ENCODE measurements at regions not wholly inside any gene's neighbourhood (a gene's known extent, or its start where the extent isn't known, plus 50 kb on each side); places are given as distances from the start of the nearest gene placed in this dataset.

- H2BK120ac ChIP-seq (ENCODE audit: insufficient read depth, low read length, poor library complexity), result no peak overlapping the region
- no peaks in the 10 kb centered on the region for H3K27me3 ChIP-seq (ENCODE audit: insufficient read depth, low read length)
- H2AFZ ChIP-seq (ENCODE audit: insufficient read depth, low read length, poor library complexity), result no peak overlapping the region
- no peak overlapping the region for H3K4me2 ChIP-seq (ENCODE audit: low read length)
- H3K27ac ChIP-seq (ENCODE audit: low read depth, low read length), result no peak overlapping the region
- no peak overlapping the region for H4K8ac ChIP-seq (ENCODE audit: low read depth, low read length)
- no peak overlapping the region for H3K4me3 ChIP-seq (ENCODE audit: low read depth, low read length)
- H4K12ac ChIP-seq (ENCODE audit: low read depth, low read length), result no peak overlapping the region
- no peak overlapping the region for H3K18ac ChIP-seq (ENCODE audit: low read length)
- H3K4ac ChIP-seq (ENCODE audit: low read depth, low read length), result no peak overlapping the region
- no peak overlapping the region for H2BK12ac ChIP-seq (ENCODE audit: low read length)
- H2BK5ac ChIP-seq (ENCODE audit: low read depth, low read length, poor library complexity), result no peak overlapping the region
- no peaks in the 10 kb centered on the region for H3K79me2 ChIP-seq (ENCODE audit: control insufficient read depth, insufficient read depth, low read length, poor library complexity)
- H3K23ac ChIP-seq (ENCODE audit: low read length), result no peak overlapping the region
- no CpG with 5 or more reads among the region's 3 CpGs for WGBS (ENCODE audit: extremely low coverage, insufficient coverage, insufficient read length)
- DNase-seq, result no peak
- H3K36me3 ChIP-seq (ENCODE audit: control insufficient read depth in 1 of 2, insufficient read depth in 2 of 2, low read length in 2 of 2), result no peaks in the 10 kb centered on the region
- H2AK5ac ChIP-seq (ENCODE audit: low read length), result no peak overlapping the region
- H3K9ac ChIP-seq (ENCODE audit: low read length), result no peak overlapping the region
- H4K91ac ChIP-seq (ENCODE audit: low read depth, low read length), result no peak overlapping the region
- no peak overlapping the region for H3K14ac ChIP-seq (ENCODE audit: low read length)
- H3K4me1 ChIP-seq (ENCODE audit: control insufficient read depth in 1 of 2, insufficient read depth in 2 of 2, low read length in 2 of 2), result no peaks in the 10 kb centered on the region
- H3K79me1 ChIP-seq (ENCODE audit: low read length), result no peaks in the 10 kb centered on the region
- no peaks in the 10 kb centered on the region for H3K9me3 ChIP-seq (ENCODE audit: insufficient read depth, low read depth, low read length)
These were observed 236.6 kb downstream of the ANAPC1 start for GRCh38 chr2:111647359-111647758.

GRCh38 chr2:111652038-111652437 is 232.0 kb downstream of the ANAPC1 start:
- Histone ChIP-seq H3K9ac (ENCODE audit: low read length) (no peak overlapping the region), H3K79me1 (ENCODE audit: low read length) (no peaks in the 10 kb centered on the region), H3K14ac (ENCODE audit: low read length) (no peak overlapping the region), H4K8ac (ENCODE audit: low read depth, low read length) (no peak overlapping the region), H3K36me3 (ENCODE audit: control insufficient read depth in 1 of 2, insufficient read depth in 2 of 2, low read length in 2 of 2) (no peaks in the 10 kb centered on the region), H2BK5ac (ENCODE audit: low read depth, low read length, poor library complexity) (no peak overlapping the region), H3K27me3 (ENCODE audit: insufficient read depth, low read length) (no peaks in the 10 kb centered on the region), H3K4me1 (ENCODE audit: control insufficient read depth in 1 of 2, insufficient read depth in 2 of 2, low read length in 2 of 2) (peaks cover 0 to 2% of the 10 kb centered on the region in 2 experiments), H2BK12ac (ENCODE audit: low read length) (no peak overlapping the region), H3K4ac (ENCODE audit: low read depth, low read length) (no peak overlapping the region), H3K23ac (ENCODE audit: low read length) (no peak overlapping the region), H2AK5ac (ENCODE audit: low read length) (no peak overlapping the region), H3K27ac (ENCODE audit: low read depth, low read length) (no peak overlapping the region), H4K91ac (ENCODE audit: low read depth, low read length) (no peak overlapping the region), H2BK120ac (ENCODE audit: insufficient read depth, low read length, poor library complexity) (no peak overlapping the region), H3K79me2 (ENCODE audit: control insufficient read depth, insufficient read depth, low read length, poor library complexity) (no peaks in the 10 kb centered on the region), H2AFZ (ENCODE audit: insufficient read depth, low read length, poor library complexity) (no peak overlapping the region), H3K4me2 (ENCODE audit: low read length) (no peak overlapping the region), H3K4me3 (ENCODE audit: low read depth, low read length) (no peak overlapping the region), H4K12ac (ENCODE audit: low read depth, low read length) (no peak overlapping the region), H3K9me3 (ENCODE audit: insufficient read depth, low read depth, low read length) (no peaks in the 10 kb centered on the region), H3K18ac (ENCODE audit: low read length) (no peak overlapping the region)
- WGBS (ENCODE audit: extremely low coverage, insufficient coverage, insufficient read length), result no CpG with 5 or more reads among the region's 4 CpGs
- DNase-seq, result peak in 1 of 2 donors; percentile 70

GRCh38 chr2:111652681-111653080 is 231.3 kb downstream of the ANAPC1 start:
- no peak overlapping the region for H3K18ac ChIP-seq (ENCODE audit: low read length)
- no peaks in the 10 kb centered on the region for H3K9me3 ChIP-seq (ENCODE audit: insufficient read depth, low read depth, low read length)
- H2BK5ac ChIP-seq (ENCODE audit: low read depth, low read length, poor library complexity), result no peak overlapping the region
- H3K36me3 ChIP-seq (ENCODE audit: control insufficient read depth in 1 of 2, insufficient read depth in 2 of 2, low read length in 2 of 2), result no peaks in the 10 kb centered on the region
- no peak overlapping the region for H3K14ac ChIP-seq (ENCODE audit: low read length)
- H2AK5ac ChIP-seq (ENCODE audit: low read length), result no peak overlapping the region
- H4K91ac ChIP-seq (ENCODE audit: low read depth, low read length), result no peak overlapping the region
- no peaks in the 10 kb centered on the region for H3K27me3 ChIP-seq (ENCODE audit: insufficient read depth, low read length)
- H3K4me2 ChIP-seq (ENCODE audit: low read length), result no peak overlapping the region
- no peak overlapping the region for H2BK12ac ChIP-seq (ENCODE audit: low read length)
- H3K27ac ChIP-seq (ENCODE audit: low read depth, low read length), result no peak overlapping the region
- no peak overlapping the region for H2BK120ac ChIP-seq (ENCODE audit: insufficient read depth, low read length, poor library complexity)
- H3K79me2 ChIP-seq (ENCODE audit: control insufficient read depth, insufficient read depth, low read length, poor library complexity), result no peaks in the 10 kb centered on the region
- H2AFZ ChIP-seq (ENCODE audit: insufficient read depth, low read length, poor library complexity), result no peak overlapping the region
- no peaks in the 10 kb centered on the region for H3K79me1 ChIP-seq (ENCODE audit: low read length)
- H3K4me3 ChIP-seq (ENCODE audit: low read depth, low read length), result no peak overlapping the region
- H3K4me1 ChIP-seq (ENCODE audit: control insufficient read depth in 1 of 2, insufficient read depth in 2 of 2, low read length in 2 of 2), result peaks cover 0 to 2% of the 10 kb centered on the region in 2 experiments
- H4K12ac ChIP-seq (ENCODE audit: low read depth, low read length), result no peak overlapping the region
- no peak overlapping the region for H3K4ac ChIP-seq (ENCODE audit: low read depth, low read length)
- H3K9ac ChIP-seq (ENCODE audit: low read length), result no peak overlapping the region
- peak in 1 of 2 donors; percentile 68 for DNase-seq
- no CpG with 5 or more reads among the region's 1 CpG for WGBS (ENCODE audit: extremely low coverage, insufficient coverage, insufficient read length)
- H3K23ac ChIP-seq (ENCODE audit: low read length), result no peak overlapping the region
- H4K8ac ChIP-seq (ENCODE audit: low read depth, low read length), result no peak overlapping the region

GRCh38 chr2:111653103-111653624 is 230.8 kb downstream of the ANAPC1 start:
- no peak overlapping the region for H3K23ac ChIP-seq (ENCODE audit: low read length)
- H3K27me3 ChIP-seq (ENCODE audit: insufficient read depth, low read length), result no peaks in the 10 kb centered on the region
- no CpG with 5 or more reads among the region's 1 CpG for WGBS (ENCODE audit: extremely low coverage, insufficient coverage, insufficient read length)
- no peak overlapping the region for H2AK5ac ChIP-seq (ENCODE audit: low read length)
- H4K8ac ChIP-seq (ENCODE audit: low read depth, low read length), result no peak overlapping the region
- peaks cover 0 to 2% of the 10 kb centered on the region in 2 experiments for H3K4me1 ChIP-seq (ENCODE audit: control insufficient read depth in 1 of 2, insufficient read depth in 2 of 2, low read length in 2 of 2)
- no peak overlapping the region for H2AFZ ChIP-seq (ENCODE audit: insufficient read depth, low read length, poor library complexity)
- no peak for DNase-seq
- H3K9me3 ChIP-seq (ENCODE audit: insufficient read depth, low read depth, low read length), result no peaks in the 10 kb centered on the region
- H3K18ac ChIP-seq (ENCODE audit: low read length), result no peak overlapping the region
- H3K79me1 ChIP-seq (ENCODE audit: low read length), result no peaks in the 10 kb centered on the region
- no peaks in the 10 kb centered on the region for H3K79me2 ChIP-seq (ENCODE audit: control insufficient read depth, insufficient read depth, low read length, poor library complexity)
- no peak overlapping the region for H3K4me2 ChIP-seq (ENCODE audit: low read length)
- no peak overlapping the region for H2BK12ac ChIP-seq (ENCODE audit: low read length)
- H4K12ac ChIP-seq (ENCODE audit: low read depth, low read length), result no peak overlapping the region
- no peak overlapping the region for H3K9ac ChIP-seq (ENCODE audit: low read length)
- no peak overlapping the region for H3K27ac ChIP-seq (ENCODE audit: low read depth, low read length)
- H4K91ac ChIP-seq (ENCODE audit: low read depth, low read length), result no peak overlapping the region
- H3K4ac ChIP-seq (ENCODE audit: low read depth, low read length), result no peak overlapping the region
- no peak overlapping the region for H3K14ac ChIP-seq (ENCODE audit: low read length)
- no peak overlapping the region for H2BK5ac ChIP-seq (ENCODE audit: low read depth, low read length, poor library complexity)
- no peak overlapping the region for H2BK120ac ChIP-seq (ENCODE audit: insufficient read depth, low read length, poor library complexity)
- H3K36me3 ChIP-seq (ENCODE audit: control insufficient read depth in 1 of 2, insufficient read depth in 2 of 2, low read length in 2 of 2), result no peaks in the 10 kb centered on the region
- H3K4me3 ChIP-seq (ENCODE audit: low read depth, low read length), result no peak overlapping the region
